ENCODE measurements at regions not wholly inside any gene's neighbourhood (a gene's known extent, or its start where the extent isn't known, plus 50 kb on each side); places are given as distances from the start of the nearest gene placed in this dataset.
"Not testable (repeated sequence)": the region's sequence is repeated elsewhere in the genome, so short reads cannot be mapped to it uniquely, and the experiment has no call there.

- no peak for DNase-seq (ENCODE audit: low spot score)
Measured at GRCh38 chr1:41980827-41981653, 62.3 kb upstream of the HIVEP3 start.

GRCh38 chr1:41978986-41979385 is 60.3 kb upstream of the HIVEP3 start:
- DNase-seq (ENCODE audit: low spot score), result no peak

- no peak for DNase-seq (ENCODE audit: low spot score)
Measured at GRCh38 chr1:41977326-41977725, 58.6 kb upstream of the HIVEP3 start.

- no peak for DNase-seq (ENCODE audit: low spot score)
Measured at GRCh38 chr1:41976671-41977070, 57.9 kb upstream of the HIVEP3 start.

- no peak for DNase-seq (ENCODE audit: low spot score)
Measured at GRCh38 chr1:41975850-41976569, 57.3 kb upstream of the HIVEP3 start.

- DNase-seq (ENCODE audit: low spot score), result no peak
Measured at GRCh38 chr1:41975121-41975520, 56.4 kb upstream of the HIVEP3 start.

GRCh38 chr1:41968557-41968956 is 49.8 kb upstream of the HIVEP3 start:
- not testable (repeated sequence) for DNase-seq (ENCODE audit: low spot score)

Measured in activated CD4-positive, alpha-beta T cell treated with anti-CD3 and anti-CD28 coated beads, Interleukin-2, Interleukin-4, amounts not matched to agents 100 ng/mL and 50 ng/mL, durations not matched to agents 16 hours and 8 hours (primary cell).